ENCODE measurements at regions not wholly inside any gene's neighbourhood (a gene's known extent, or its start where the extent isn't known, plus 50 kb on each side); places are given as distances from the start of the nearest gene placed in this dataset.

DNA sequence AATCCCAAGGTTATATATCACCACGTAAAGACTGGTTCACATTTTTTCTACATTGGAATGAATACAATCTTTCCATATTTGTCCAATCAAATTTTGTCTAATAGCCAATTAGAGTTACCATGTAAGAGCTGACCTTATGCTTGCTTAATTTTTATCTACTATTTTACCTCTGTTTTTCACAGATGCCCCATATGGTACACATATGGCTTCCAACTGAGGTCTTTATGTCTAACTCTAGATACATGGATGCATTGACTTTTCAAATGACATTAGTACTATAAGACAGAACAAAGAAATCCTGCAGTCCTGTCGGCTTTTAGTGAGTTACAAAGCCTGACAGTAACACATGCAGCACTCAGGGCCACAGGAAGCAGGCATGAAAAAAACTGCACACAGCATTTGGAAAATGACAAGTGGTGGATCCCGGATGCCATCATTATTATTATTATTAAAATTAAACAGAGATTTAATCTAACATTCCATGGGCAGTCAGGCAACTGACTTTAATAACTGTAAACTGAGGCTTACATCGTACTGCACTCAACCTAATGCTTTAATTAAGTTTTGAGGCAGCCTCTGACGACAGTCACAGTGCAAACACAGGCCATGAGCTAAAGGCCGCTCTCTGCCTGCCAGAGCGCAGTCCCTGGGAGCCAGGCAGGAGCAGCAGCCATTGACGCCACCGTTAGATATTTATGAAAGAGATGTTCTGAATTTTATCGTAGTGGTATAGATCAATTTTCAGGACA is 113.9 kb upstream of the TMCO5A start:
- Histone ChIP-seq H3K36me3 (no peaks in the 10 kb centered on the region), H3K9me3 (no peaks in the 10 kb centered on the region), H3K4me1 (no peaks in the 10 kb centered on the region), H3K27ac (replicated peaks in 1 of 4) (no peak overlapping the region), H3K27me3 (no peaks in the 10 kb centered on the region), H3K4me3 (no peak overlapping the region)
- 75% methylated on average over 10 of the region's 10 CpGs for WGBS
- intact Hi-C loops (cut with DNase I) = no loop called here
- DNase-seq (ENCODE audit: extremely low spot score) = no peak
- no peak for TF ChIP-seq EP300 (IDR thresholded peaks at IDR 0.05)
- no peak for TF ChIP-seq POLR2AphosphoS5 (IDR thresholded peaks at IDR 0.05)
- TF ChIP-seq, protein P1, sequence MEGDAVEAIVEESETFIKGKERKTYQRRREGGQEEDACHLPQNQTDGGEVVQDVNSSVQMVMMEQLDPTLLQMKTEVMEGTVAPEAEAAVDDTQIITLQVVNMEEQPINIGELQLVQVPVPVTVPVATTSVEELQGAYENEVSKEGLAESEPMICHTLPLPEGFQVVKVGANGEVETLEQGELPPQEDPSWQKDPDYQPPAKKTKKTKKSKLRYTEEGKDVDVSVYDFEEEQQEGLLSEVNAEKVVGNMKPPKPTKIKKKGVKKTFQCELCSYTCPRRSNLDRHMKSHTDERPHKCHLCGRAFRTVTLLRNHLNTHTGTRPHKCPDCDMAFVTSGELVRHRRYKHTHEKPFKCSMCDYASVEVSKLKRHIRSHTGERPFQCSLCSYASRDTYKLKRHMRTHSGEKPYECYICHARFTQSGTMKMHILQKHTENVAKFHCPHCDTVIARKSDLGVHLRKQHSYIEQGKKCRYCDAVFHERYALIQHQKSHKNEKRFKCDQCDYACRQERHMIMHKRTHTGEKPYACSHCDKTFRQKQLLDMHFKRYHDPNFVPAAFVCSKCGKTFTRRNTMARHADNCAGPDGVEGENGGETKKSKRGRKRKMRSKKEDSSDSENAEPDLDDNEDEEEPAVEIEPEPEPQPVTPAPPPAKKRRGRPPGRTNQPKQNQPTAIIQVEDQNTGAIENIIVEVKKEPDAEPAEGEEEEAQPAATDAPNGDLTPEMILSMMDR (IDR thresholded peaks at IDR 0.05) = no peak
- TF ChIP-seq POLR2A (IDR thresholded peaks at IDR 0.05; ENCODE audit: low read depth) = no peak

DNA sequence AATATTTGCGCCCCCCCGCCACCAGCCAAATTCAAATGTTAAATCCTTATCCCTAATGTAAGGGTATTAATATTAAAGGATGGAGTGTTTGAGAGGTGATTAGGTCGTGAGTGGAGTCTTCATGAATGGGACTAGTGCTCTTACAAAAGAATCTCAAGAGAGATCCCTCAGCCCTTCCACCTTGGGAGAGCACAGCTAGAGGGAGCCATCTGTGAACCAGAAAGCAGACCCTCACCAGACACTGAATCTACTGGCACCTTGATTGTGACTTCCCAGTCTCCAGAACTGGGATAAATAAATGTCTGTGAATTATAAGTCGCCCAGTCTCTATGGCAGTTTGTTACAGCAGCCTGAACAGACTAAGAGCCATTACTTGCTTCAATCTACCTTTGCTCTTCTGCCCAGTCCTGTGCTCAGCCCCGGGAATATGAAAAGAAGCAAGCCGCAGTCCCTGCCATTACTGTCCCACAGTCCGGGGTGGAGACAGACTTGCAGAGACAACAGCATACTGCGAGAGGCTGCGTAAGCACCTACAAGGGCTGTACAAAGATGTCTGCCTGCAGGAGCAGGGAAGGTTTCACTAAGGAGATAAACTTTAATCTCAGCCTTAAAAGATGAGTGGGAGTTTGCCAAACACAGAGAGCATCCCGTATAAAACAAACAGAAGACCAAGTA is 110.7 kb upstream of the TMCO5A start:
- Histone ChIP-seq H3K27me3 (no peaks in the 10 kb centered on the region), H3K27ac (replicated peaks in 1 of 4) (no peak overlapping the region), H3K36me3 (no peaks in the 10 kb centered on the region), H3K4me1 (no peaks in the 10 kb centered on the region), H3K9me3 (no peaks in the 10 kb centered on the region), H3K4me3 (no peak overlapping the region)
- TF ChIP-seq EP300 (IDR thresholded peaks at IDR 0.05) = no peak
- no peak for TF ChIP-seq POLR2A (IDR thresholded peaks at IDR 0.05; ENCODE audit: low read depth)
- TF ChIP-seq, protein P1 (IDR thresholded peaks at IDR 0.05) = no peak
- TF ChIP-seq POLR2AphosphoS5 (IDR thresholded peaks at IDR 0.05) = no peak
- DNase-seq (ENCODE audit: extremely low spot score) = no peak
- intact Hi-C loops (cut with DNase I) = no loop called here
- 86% methylated on average over 10 of the region's 10 CpGs for WGBS

DNA sequence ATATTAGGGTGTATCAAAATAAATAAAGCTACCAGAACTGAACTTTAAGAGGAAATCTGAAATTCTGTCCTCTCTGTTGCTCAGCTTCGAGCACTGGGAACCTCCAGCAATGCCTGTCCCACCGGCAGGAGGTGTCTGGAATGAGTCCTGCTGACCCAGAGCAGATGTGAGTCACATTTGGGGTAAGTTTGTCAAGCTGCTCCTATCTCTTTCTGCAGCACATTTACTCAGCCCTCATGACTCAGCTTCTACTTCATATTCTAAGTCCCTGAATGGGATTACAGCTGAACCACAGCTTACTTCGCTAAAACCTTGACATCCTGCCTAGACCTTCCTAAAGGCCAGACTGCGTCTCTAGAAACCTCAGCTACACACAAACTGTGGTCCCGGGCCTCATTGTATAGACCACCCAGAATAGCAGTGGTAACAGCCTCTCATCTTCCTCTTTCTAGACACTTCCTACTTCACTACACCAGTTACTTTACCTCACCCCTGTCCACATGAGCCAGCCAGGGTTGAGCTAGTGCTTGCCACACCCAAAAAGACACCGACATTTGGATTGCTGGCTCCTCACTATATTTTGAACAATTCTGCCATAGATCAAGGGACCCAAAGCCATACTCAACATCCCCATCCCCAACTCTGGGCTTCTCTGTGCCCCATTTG is 109.6 kb upstream of the TMCO5A start:
- DNase-seq (ENCODE audit: extremely low spot score) = no peak
- no peaks in the 10 kb centered on the region for H3K4me1 ChIP-seq
- intact Hi-C loops (cut with DNase I) = no loop called here
- TF ChIP-seq POLR2AphosphoS5 (IDR thresholded peaks at IDR 0.05) (no peak), POLR2A (IDR thresholded peaks at IDR 0.05; ENCODE audit: low read depth) (no peak), EP300 (IDR thresholded peaks at IDR 0.05) (no peak)
- TF ChIP-seq, protein P1 (IDR thresholded peaks at IDR 0.05) = no peak
- H3K27me3 ChIP-seq = no peaks in the 10 kb centered on the region
- H3K27ac ChIP-seq (replicated peaks in 1 of 4) = no peak overlapping the region
- H3K4me3 ChIP-seq = no peak overlapping the region
- WGBS = 60% methylated on average over 6 of the region's 6 CpGs
- no peaks in the 10 kb centered on the region for H3K36me3 ChIP-seq
- no peaks in the 10 kb centered on the region for H3K9me3 ChIP-seq

DNA sequence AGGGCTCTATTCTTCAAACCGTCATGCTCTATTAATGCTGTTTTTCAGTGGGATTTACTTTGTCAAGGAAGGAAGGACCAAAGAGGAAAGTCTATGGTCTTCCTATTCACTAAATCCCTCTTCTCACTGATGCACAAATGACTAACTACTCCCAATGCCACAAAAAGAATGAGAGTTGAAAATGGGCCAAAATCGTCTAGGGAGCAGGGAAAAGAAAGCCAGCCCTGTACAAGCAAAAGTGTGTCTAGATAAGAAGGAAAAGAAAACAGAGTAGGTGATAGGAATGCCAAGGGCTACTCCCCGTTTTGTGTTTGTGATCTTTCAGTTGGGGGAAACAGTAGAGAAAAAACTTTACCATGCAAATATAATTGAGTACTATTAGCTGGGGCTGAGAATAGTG is 97.2 kb upstream of the TMCO5A start:
- 48% methylated on average over 3 of the region's 3 CpGs for WGBS
- H3K4me3 ChIP-seq = no peak overlapping the region
- TF ChIP-seq POLR2AphosphoS5 (IDR thresholded peaks at IDR 0.05) (no peak), EP300 (IDR thresholded peaks at IDR 0.05) (no peak), POLR2A (IDR thresholded peaks at IDR 0.05; ENCODE audit: low read depth) (no peak)
- TF ChIP-seq, protein P1 (IDR thresholded peaks at IDR 0.05) = no peak
- H3K9me3 ChIP-seq = peaks cover 0 to 10% (median 0%) of the 10 kb centered on the region in 4 donors
- no peaks in the 10 kb centered on the region for H3K4me1 ChIP-seq
- H3K36me3 ChIP-seq = no peaks in the 10 kb centered on the region
- H3K27me3 ChIP-seq = no peaks in the 10 kb centered on the region
- DNase-seq (ENCODE audit: extremely low spot score) = no peak
- H3K27ac ChIP-seq (replicated peaks in 1 of 4) = no peak overlapping the region
- intact Hi-C loops (cut with DNase I) = no loop called here
